ENCODE measurements at regions not wholly inside any gene's neighbourhood (a gene's known extent, or its start where the extent isn't known, plus 50 kb on each side); places are given as distances from the start of the nearest gene placed in this dataset.

DNA sequence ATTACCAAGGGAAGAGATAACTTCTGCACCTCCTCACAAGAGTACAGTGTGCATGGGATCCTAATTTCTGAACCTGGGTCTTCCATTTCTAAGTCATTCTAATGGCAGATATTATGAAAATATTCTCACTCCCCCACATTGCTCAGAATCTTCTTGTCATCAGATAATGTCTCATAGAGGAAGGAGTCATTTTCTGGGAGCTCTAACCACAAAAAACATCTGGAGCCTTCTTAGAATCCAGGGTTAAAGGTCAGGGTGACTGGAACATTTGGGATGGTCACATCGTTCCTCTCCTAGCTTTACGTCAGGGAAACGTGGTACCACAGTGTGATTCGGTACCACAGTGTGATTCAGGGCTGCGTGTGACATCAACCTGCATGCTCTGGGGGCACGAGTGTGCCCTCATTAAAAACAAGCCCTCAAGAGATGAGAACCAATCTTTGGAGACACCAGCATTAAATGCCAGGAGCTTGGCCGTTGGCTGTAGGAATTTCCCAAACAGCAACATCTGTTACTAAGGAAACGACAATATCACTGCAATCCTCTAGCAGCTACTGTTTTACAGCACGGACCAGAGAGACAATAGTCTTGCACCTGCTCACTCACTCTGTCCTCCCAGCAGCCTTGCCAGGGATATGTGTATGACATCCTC is 179.1 kb downstream of the PSMG1 start:
- H3F3A ChIP-seq (ENCODE audit: insufficient read depth, low read length), result no peaks in the 10 kb centered on the region
- TF ChIP-seq CTCF (IDR thresholded peaks at IDR 0.05; ENCODE audit: low read length) (no peak), EZH2 (optimal IDR thresholded peaks at IDR 0.05; ENCODE audit: low read depth, low read length) (no peak), EZH2phosphoT487 (IDR thresholded peaks at IDR 0.05; ENCODE audit: low read length) (no peak)
- no peaks in the 10 kb centered on the region for H3K4me1 ChIP-seq (ENCODE audit: low read length)
- H2AFZ ChIP-seq (ENCODE audit: low read length), result no peak overlapping the region
- no peaks in the 10 kb centered on the region for H3K36me3 ChIP-seq (replicated peaks; ENCODE audit: insufficient read depth, low read length)
- no peak overlapping the region for H3K4me2 ChIP-seq (ENCODE audit: low read depth, low read length)
- no peaks in the 10 kb centered on the region for H3K79me2 ChIP-seq (ENCODE audit: low read length)
- no peak for DNase-seq
- no peaks in the 10 kb centered on the region for H4K20me1 ChIP-seq (ENCODE audit: insufficient read depth, low read length)
- no peaks in the 10 kb centered on the region for H3K9me2 ChIP-seq (replicated peaks; ENCODE audit: insufficient read depth, low read length)
- no peaks in the 10 kb centered on the region for H3K9me3 ChIP-seq (replicated peaks; ENCODE audit: insufficient read depth, low read length)
- H3K27ac ChIP-seq (ENCODE audit: low read length), result no peak overlapping the region
- H3K9ac ChIP-seq (ENCODE audit: low read length), result no peak overlapping the region
- H3K4me3 ChIP-seq (ENCODE audit: low read length), result no peak overlapping the region
- H3K27me3 ChIP-seq (replicated peaks; ENCODE audit: insufficient read depth, low read length), result peaks cover 25% of the 10 kb centered on the region; the same call in 1 of the 2 replicates

GRCh38 chr21:39001341-39001740 is 181.9 kb downstream of the PSMG1 start:
- Histone ChIP-seq H3K4me3 (ENCODE audit: low read length) (no peak overlapping the region), H3K9me2 (replicated peaks; ENCODE audit: insufficient read depth, low read length) (no peaks in the 10 kb centered on the region), H3K4me1 (ENCODE audit: low read length) (no peaks in the 10 kb centered on the region), H3K9ac (ENCODE audit: low read length) (no peak overlapping the region), H3K27ac (ENCODE audit: low read length) (no peak overlapping the region), H4K20me1 (ENCODE audit: insufficient read depth, low read length) (no peaks in the 10 kb centered on the region), H2AFZ (ENCODE audit: low read length) (no peak overlapping the region), H3K79me2 (ENCODE audit: low read length) (no peaks in the 10 kb centered on the region), H3K27me3 (replicated peaks; ENCODE audit: insufficient read depth, low read length) (peaks cover 20% of the 10 kb centered on the region; the same call in 1 of the 2 replicates), H3K36me3 (replicated peaks; ENCODE audit: insufficient read depth, low read length) (no peaks in the 10 kb centered on the region), H3K4me2 (ENCODE audit: low read depth, low read length) (no peak overlapping the region), H3K9me3 (replicated peaks; ENCODE audit: insufficient read depth, low read length) (no peaks in the 10 kb centered on the region), H3F3A (ENCODE audit: insufficient read depth, low read length) (no peaks in the 10 kb centered on the region)
- TF ChIP-seq EZH2 (optimal IDR thresholded peaks at IDR 0.05; ENCODE audit: low read depth, low read length) (no peak), EZH2phosphoT487 (IDR thresholded peaks at IDR 0.05; ENCODE audit: low read length) (no peak), CTCF (IDR thresholded peaks at IDR 0.05; ENCODE audit: low read length) (no peak)
- no peak for DNase-seq

GRCh38 chr21:39000496-39000895 is 182.8 kb downstream of the PSMG1 start:
- no peaks in the 10 kb centered on the region for H3K4me1 ChIP-seq (ENCODE audit: low read length)
- no peaks in the 10 kb centered on the region for H3K9me2 ChIP-seq (replicated peaks; ENCODE audit: insufficient read depth, low read length)
- DNase-seq, result no peak
- TF ChIP-seq EZH2phosphoT487 (IDR thresholded peaks at IDR 0.05; ENCODE audit: low read length), result no peak
- no peak for TF ChIP-seq CTCF (IDR thresholded peaks at IDR 0.05; ENCODE audit: low read length)
- no peak for TF ChIP-seq EZH2 (optimal IDR thresholded peaks at IDR 0.05; ENCODE audit: low read depth, low read length)
- H3F3A ChIP-seq (ENCODE audit: insufficient read depth, low read length), result no peaks in the 10 kb centered on the region
- H3K9me3 ChIP-seq (replicated peaks; ENCODE audit: insufficient read depth, low read length), result no peaks in the 10 kb centered on the region
- H3K4me3 ChIP-seq (ENCODE audit: low read length), result no peak overlapping the region
- H3K27me3 ChIP-seq (replicated peaks; ENCODE audit: insufficient read depth, low read length), result peaks cover 16% of the 10 kb centered on the region; the same call in 1 of the 2 replicates
- no peaks in the 10 kb centered on the region for H4K20me1 ChIP-seq (ENCODE audit: insufficient read depth, low read length)
- no peak overlapping the region for H3K27ac ChIP-seq (ENCODE audit: low read length)
- H2AFZ ChIP-seq (ENCODE audit: low read length), result no peak overlapping the region
- H3K36me3 ChIP-seq (replicated peaks; ENCODE audit: insufficient read depth, low read length), result no peaks in the 10 kb centered on the region
- H3K79me2 ChIP-seq (ENCODE audit: low read length), result no peaks in the 10 kb centered on the region
- H3K9ac ChIP-seq (ENCODE audit: low read length), result no peak overlapping the region
- no peak overlapping the region for H3K4me2 ChIP-seq (ENCODE audit: low read depth, low read length)

Measured in MM.1S (cell line).